ENCODE measurements at regions not wholly inside any gene's neighbourhood (a gene's known extent, or its start where the extent isn't known, plus 50 kb on each side); places are given as distances from the start of the nearest gene placed in this dataset.
"Not testable (repeated sequence)": the region's sequence is repeated elsewhere in the genome, so short reads cannot be mapped to it uniquely, and the experiment has no call there.

- peak; percentile 88 for TF ChIP-seq CTCF (IDR thresholded peaks at IDR 0.05; ENCODE audit: low read depth, low read length)
- in situ Hi-C loops (cut with HindIII; ENCODE audit: low sequenced_read_pairs): no loop called here
- no peak overlapping the region for H3K4me3 ChIP-seq (ENCODE audit: low read depth, low read length)
- peak; percentile 88 for DNase-seq (ENCODE audit: low read depth, low spot score)
Observed at GRCh38 chr12:11486623-11487444, 91.5 kb upstream of the PRB2 start.

GRCh38 chr12:11496157-11496851 is 100.9 kb upstream of the PRB2 start:
- TF ChIP-seq CTCF (IDR thresholded peaks at IDR 0.05; ENCODE audit: low read depth, low read length): no peak
- H3K4me3 ChIP-seq (ENCODE audit: low read depth, low read length): no peak overlapping the region
- DNase-seq (ENCODE audit: low read depth, low spot score): no peak
- in situ Hi-C loops (cut with HindIII; ENCODE audit: low sequenced_read_pairs): no loop called here

- DNase-seq (ENCODE audit: low read depth, low spot score): no peak
- no peak overlapping the region for H3K4me3 ChIP-seq (ENCODE audit: low read depth, low read length)
- in situ Hi-C loops (cut with HindIII; ENCODE audit: low sequenced_read_pairs): no loop called here
- no peak for TF ChIP-seq CTCF (IDR thresholded peaks at IDR 0.05; ENCODE audit: low read depth, low read length)
Observed at GRCh38 chr12:11497438-11497837, 102.1 kb upstream of the PRB2 start.

- no peak overlapping the region for H3K4me3 ChIP-seq (ENCODE audit: low read depth, low read length)
- no peak for DNase-seq (ENCODE audit: low read depth, low spot score)
- in situ Hi-C loops (cut with HindIII; ENCODE audit: low sequenced_read_pairs): no loop called here
- TF ChIP-seq CTCF (IDR thresholded peaks at IDR 0.05; ENCODE audit: low read depth, low read length): no peak
Observed at GRCh38 chr12:11497995-11498394, 102.6 kb upstream of the PRB2 start.

- DNase-seq (ENCODE audit: low read depth, low spot score); H3K4me3 ChIP-seq (ENCODE audit: low read depth, low read length); in situ Hi-C loops (cut with HindIII; ENCODE audit: low sequenced_read_pairs): not testable (repeated sequence)
- TF ChIP-seq CTCF (IDR thresholded peaks at IDR 0.05; ENCODE audit: low read depth, low read length): peak; percentile 26
Observed at GRCh38 chr12:11498574-11498973, 103.2 kb upstream of the PRB2 start.

GRCh38 chr12:11499806-11500187 is 104.4 kb upstream of the PRB2 start:
- no peak for DNase-seq (ENCODE audit: low read depth, low spot score)
- in situ Hi-C loops (cut with HindIII; ENCODE audit: low sequenced_read_pairs): no loop called here
- no peak for TF ChIP-seq CTCF (IDR thresholded peaks at IDR 0.05; ENCODE audit: low read depth, low read length)
- H3K4me3 ChIP-seq (ENCODE audit: low read depth, low read length): no peak overlapping the region
